ENCODE measurements at regions not wholly inside any gene's neighbourhood (a gene's known extent, or its start where the extent isn't known, plus 50 kb on each side); places are given as distances from the start of the nearest gene placed in this dataset.
A peak's percentile ranks its signal among the peaks of the same experiment; 100 is the strongest.

DNA sequence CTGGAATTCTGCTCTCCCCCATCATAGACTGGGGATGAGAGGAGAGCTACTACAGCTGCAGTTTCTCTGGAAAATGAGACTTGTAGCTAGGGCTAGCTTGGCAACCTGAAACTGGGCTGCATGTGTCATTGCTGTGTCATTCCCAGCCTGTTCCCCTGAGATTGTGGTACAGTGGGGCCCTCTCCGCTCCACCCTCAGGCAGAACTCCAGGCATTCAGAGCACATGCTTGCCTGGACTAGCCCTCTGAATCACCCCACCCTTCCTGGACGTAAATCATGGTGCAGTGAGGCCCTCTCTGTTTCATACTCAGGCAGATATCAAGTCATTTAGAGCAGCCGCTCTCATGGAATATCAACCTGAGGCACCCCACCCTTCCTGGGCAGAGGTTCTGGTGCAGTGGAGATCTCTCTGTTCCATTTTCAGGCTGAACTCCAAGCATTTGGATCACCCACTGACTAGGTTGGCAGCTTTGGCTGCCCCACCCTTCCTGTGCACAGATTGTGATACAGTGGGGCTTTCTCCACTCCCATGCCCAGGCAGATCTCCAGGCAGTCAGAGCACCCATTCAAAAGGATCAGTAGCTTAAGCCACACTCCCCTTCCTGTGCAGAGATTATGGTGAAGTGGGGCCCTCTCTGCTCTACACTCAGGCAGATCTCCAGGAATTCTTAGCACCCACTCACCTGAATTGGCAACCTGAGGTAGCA, 274.4 kb downstream of the C11orf87 start:
- no peak for TF ChIP-seq CEBPB (IDR thresholded peaks at IDR 0.05)
- TF ChIP-seq EP300 (IDR thresholded peaks at IDR 0.05; ENCODE audit: borderline replicate concordance) = no peak
- no peak for TF ChIP-seq CREB1 (IDR thresholded peaks at IDR 0.05; ENCODE audit: low read depth)
- TF ChIP-seq, protein P1, sequence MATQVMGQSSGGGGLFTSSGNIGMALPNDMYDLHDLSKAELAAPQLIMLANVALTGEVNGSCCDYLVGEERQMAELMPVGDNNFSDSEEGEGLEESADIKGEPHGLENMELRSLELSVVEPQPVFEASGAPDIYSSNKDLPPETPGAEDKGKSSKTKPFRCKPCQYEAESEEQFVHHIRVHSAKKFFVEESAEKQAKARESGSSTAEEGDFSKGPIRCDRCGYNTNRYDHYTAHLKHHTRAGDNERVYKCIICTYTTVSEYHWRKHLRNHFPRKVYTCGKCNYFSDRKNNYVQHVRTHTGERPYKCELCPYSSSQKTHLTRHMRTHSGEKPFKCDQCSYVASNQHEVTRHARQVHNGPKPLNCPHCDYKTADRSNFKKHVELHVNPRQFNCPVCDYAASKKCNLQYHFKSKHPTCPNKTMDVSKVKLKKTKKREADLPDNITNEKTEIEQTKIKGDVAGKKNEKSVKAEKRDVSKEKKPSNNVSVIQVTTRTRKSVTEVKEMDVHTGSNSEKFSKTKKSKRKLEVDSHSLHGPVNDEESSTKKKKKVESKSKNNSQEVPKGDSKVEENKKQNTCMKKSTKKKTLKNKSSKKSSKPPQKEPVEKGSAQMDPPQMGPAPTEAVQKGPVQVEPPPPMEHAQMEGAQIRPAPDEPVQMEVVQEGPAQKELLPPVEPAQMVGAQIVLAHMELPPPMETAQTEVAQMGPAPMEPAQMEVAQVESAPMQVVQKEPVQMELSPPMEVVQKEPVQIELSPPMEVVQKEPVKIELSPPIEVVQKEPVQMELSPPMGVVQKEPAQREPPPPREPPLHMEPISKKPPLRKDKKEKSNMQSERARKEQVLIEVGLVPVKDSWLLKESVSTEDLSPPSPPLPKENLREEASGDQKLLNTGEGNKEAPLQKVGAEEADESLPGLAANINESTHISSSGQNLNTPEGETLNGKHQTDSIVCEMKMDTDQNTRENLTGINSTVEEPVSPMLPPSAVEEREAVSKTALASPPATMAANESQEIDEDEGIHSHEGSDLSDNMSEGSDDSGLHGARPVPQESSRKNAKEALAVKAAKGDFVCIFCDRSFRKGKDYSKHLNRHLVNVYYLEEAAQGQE (IDR thresholded peaks at IDR 0.05; ENCODE audit: low read depth) = no peak
- TF ChIP-seq, protein P2, sequence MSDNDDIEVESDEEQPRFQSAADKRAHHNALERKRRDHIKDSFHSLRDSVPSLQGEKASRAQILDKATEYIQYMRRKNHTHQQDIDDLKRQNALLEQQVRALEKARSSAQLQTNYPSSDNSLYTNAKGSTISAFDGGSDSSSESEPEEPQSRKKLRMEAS (IDR thresholded peaks at IDR 0.05) = no peak
- no peak for TF ChIP-seq ZBTB7A (IDR thresholded peaks at IDR 0.05; ENCODE audit: low read depth)
- TF ChIP-seq, protein P3, sequence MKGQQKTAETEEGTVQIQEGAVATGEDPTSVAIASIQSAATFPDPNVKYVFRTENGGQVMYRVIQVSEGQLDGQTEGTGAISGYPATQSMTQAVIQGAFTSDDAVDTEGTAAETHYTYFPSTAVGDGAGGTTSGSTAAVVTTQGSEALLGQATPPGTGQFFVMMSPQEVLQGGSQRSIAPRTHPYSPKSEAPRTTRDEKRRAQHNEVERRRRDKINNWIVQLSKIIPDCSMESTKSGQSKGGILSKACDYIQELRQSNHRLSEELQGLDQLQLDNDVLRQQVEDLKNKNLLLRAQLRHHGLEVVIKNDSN (IDR thresholded peaks at IDR 0.05) = no peak
- no peak for TF ChIP-seq TCF12 (IDR thresholded peaks at IDR 0.05; ENCODE audit: low read depth)
- no peak for TF ChIP-seq FOXM1 (IDR thresholded peaks at IDR 0.05; ENCODE audit: borderline replicate concordance, low read depth)
- no peak for TF ChIP-seq YY1 (IDR thresholded peaks at IDR 0.05; ENCODE audit: low read depth)
- no peak for TF ChIP-seq TEAD4 (IDR thresholded peaks at IDR 0.05)
- TF ChIP-seq TAF1 (IDR thresholded peaks at IDR 0.05; ENCODE audit: low read depth) = no peak
- no peak for TF ChIP-seq EGR1 (IDR thresholded peaks at IDR 0.05)
- TF ChIP-seq RAD21 (IDR thresholded peaks at IDR 0.05; ENCODE audit: low read depth) = no peak
- TF ChIP-seq NFIC (IDR thresholded peaks at IDR 0.05) = no peak

DNA sequence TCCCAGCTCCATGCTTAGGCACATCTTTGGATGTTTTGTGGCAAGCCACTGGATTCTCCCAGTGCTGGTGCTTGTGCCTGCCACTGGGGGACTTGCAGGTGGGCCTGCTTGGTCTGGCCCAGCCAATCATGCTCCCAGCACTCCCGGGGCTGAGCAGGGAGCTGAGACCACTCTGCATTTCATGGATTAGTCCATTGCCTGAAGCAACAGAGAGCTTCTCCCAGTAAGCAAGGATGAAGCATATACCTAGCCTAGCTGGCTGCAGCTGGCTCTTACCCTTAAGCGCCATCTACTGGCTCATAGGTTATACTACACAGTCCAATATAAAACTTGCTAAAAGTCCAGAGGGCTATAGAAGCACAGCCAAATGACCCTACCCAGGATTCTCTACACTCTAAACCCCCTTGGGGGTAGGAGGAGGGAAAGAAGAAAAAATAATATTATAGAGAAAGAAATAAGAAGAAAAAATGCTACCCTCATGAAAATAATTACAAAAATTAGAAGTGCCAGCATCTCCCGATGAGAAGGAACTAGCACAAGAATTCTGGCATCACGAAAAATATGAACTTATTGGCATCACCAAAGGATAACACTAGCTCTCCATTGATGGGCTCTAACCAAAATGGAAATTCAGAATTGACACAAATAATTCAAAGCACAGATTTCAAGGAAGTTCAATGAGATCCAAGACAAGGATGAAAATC, 275.3 kb downstream of the C11orf87 start:
- peak; percentile 75 for TF ChIP-seq RAD21 (IDR thresholded peaks at IDR 0.05; ENCODE audit: low read depth)
- TF ChIP-seq TEAD4 (IDR thresholded peaks at IDR 0.05) = no peak

DNA sequence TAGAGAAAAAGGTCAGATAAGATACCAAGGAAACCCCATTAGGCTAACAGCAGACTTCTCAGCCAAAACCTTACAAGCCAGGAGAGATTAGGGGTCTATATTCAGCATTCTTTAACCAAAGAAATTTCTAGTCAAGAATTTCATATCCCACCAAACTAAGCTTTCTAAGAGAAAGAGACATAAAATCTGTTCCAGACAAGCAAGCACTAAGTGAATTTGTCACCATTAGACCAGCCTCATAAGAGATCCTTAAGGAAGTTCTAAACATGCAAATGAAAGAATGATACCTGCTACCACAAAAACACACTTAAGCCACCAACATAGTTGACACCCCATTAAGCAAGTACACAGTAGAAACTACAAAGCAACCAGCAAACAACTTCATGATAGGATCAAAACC, 276.2 kb downstream of the C11orf87 start:
- TF ChIP-seq, protein P2 (IDR thresholded peaks at IDR 0.05) = no peak

DNA sequence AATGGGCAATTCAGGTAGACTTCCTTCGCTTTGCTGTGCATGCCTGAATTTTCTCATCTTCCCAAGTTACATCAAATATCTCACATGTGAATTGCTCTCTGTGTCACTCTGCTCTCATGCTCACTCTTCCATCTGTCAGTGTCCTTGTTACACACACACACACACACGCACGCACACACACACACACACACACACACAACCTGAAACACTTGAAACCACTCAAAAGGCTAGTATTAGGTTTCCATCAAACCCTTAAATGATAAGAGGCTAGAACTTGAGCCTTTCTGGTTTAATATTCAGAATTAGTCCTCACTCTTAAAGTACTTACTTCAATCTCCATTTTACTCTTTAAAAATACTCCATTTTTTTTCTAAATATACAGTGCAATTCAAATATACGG, 282.4 kb downstream of the C11orf87 start:
- TF ChIP-seq, protein P2 (IDR thresholded peaks at IDR 0.05) = no peak
- TF ChIP-seq ZBTB7A (IDR thresholded peaks at IDR 0.05; ENCODE audit: low read depth) = no peak
- no peak for TF ChIP-seq YY1 (IDR thresholded peaks at IDR 0.05; ENCODE audit: low read depth)
- TF ChIP-seq RAD21 (IDR thresholded peaks at IDR 0.05; ENCODE audit: low read depth) = no peak
- TF ChIP-seq TAF1 (IDR thresholded peaks at IDR 0.05; ENCODE audit: low read depth) = no peak

DNA sequence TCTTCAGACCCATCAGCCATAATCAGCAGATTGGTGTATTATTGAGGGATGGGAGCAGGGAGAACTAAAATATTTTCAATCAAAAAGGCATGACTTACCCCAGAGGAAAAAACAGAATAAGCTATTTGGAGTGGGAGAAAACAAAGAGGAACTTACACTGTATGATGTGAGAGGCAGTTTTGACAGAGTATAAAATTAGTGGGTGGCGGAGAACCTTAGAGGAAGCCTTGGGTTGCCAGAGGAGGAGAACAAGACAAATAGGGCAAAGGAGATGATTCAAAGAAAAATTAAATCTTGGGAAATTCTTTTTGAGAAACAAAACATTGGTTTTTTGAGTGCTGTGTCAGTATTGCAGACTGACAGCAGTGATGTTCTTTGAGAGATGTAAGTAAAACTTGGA, 285.0 kb downstream of the C11orf87 start:
- TF ChIP-seq, protein P2 (IDR thresholded peaks at IDR 0.05) = no peak
- TF ChIP-seq CEBPB (IDR thresholded peaks at IDR 0.05) (no peak), TAF1 (IDR thresholded peaks at IDR 0.05; ENCODE audit: low read depth) (no peak), TEAD4 (IDR thresholded peaks at IDR 0.05) (no peak), EP300 (IDR thresholded peaks at IDR 0.05; ENCODE audit: borderline replicate concordance) (no peak), TCF12 (IDR thresholded peaks at IDR 0.05; ENCODE audit: low read depth) (no peak), FOXM1 (IDR thresholded peaks at IDR 0.05; ENCODE audit: borderline replicate concordance, low read depth) (no peak), NFIC (IDR thresholded peaks at IDR 0.05) (no peak)
- TF ChIP-seq, protein P3 (IDR thresholded peaks at IDR 0.05) = no peak
- TF ChIP-seq, protein P1 (IDR thresholded peaks at IDR 0.05; ENCODE audit: low read depth) = no peak

DNA sequence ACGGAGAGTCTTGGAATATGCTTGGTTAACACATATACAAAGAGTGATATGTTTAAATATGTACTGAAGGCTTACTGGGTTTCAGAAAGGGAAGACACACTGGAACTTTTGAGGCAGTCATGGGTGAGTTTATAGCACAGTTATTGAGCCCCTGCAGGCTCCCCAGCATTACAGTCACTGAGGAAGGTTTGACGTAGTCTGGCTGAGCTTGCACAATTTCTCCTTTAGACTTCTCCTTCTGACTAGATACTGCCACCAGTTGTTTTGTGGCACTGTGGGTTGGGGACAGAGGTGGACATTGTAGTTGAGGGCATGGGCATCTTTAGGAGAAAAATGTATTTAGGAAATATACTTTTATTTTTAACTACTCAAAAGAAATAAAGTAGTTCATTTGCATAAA, 285.4 kb downstream of the C11orf87 start:
- TF ChIP-seq FOXM1 (IDR thresholded peaks at IDR 0.05; ENCODE audit: borderline replicate concordance, low read depth) = no peak
- TF ChIP-seq CEBPB (IDR thresholded peaks at IDR 0.05) = no peak
- TF ChIP-seq, protein P1 (IDR thresholded peaks at IDR 0.05; ENCODE audit: low read depth) = no peak
- TF ChIP-seq, protein P2 (IDR thresholded peaks at IDR 0.05) = no peak
- no peak for TF ChIP-seq TEAD4 (IDR thresholded peaks at IDR 0.05)
- TF ChIP-seq CREB1 (IDR thresholded peaks at IDR 0.05; ENCODE audit: low read depth) = no peak
- TF ChIP-seq, protein P3 (IDR thresholded peaks at IDR 0.05) = no peak
- TF ChIP-seq EGR1 (IDR thresholded peaks at IDR 0.05) = no peak
- no peak for TF ChIP-seq RAD21 (IDR thresholded peaks at IDR 0.05; ENCODE audit: low read depth)
- TF ChIP-seq EP300 (IDR thresholded peaks at IDR 0.05; ENCODE audit: borderline replicate concordance) = no peak
- TF ChIP-seq YY1 (IDR thresholded peaks at IDR 0.05; ENCODE audit: low read depth) = no peak
- TF ChIP-seq ZBTB7A (IDR thresholded peaks at IDR 0.05; ENCODE audit: low read depth) = no peak
- no peak for TF ChIP-seq TAF1 (IDR thresholded peaks at IDR 0.05; ENCODE audit: low read depth)
- TF ChIP-seq NFIC (IDR thresholded peaks at IDR 0.05) = no peak
- no peak for TF ChIP-seq TCF12 (IDR thresholded peaks at IDR 0.05; ENCODE audit: low read depth)

Measured in Ishikawa (cell line).